Heart right ventricle (tissue), 16 donors: ENCODE measurements at regions not wholly inside any gene's neighbourhood (a gene's known extent, or its start where the extent isn't known, plus 50 kb on each side); places are given as distances from the start of the nearest gene placed in this dataset.

Experiments used
- ATAC-seq, 8 donors: fragments of 200-7000 bp; cut with Tn5 transposase; one replicate each; pipeline ENCODE4 v1.9.1; 2020; ENCODE audit warnings: mild to moderate bottlenecking in 8 of 8, moderate library complexity in 8 of 8, moderate number of reproducible peaks in 1 of 8
- DNase-seq, 2 donors: peaks; one replicate each; pipeline ENCODE4 v3.0.0-alpha.2; 2020
- H3K27ac ChIP-seq, 10 donors: fragments of 200-600 bp; sonication (generic) in 2 of 10; one replicate each; pipeline versions ENCODE4 v1.5.0 to v1.8.0; 2020 to 2022; ENCODE audit warnings: mild to moderate bottlenecking in 3 of 10
- H3K27me3 ChIP-seq, 7 donors: fragments of 200-600 bp; one replicate each; pipeline ENCODE4 v1.8.0; 2021 to 2022; ENCODE audit warnings: mild to moderate bottlenecking in 2 of 7
- H3K36me3 ChIP-seq, 9 donors: fragments of 200-600 bp; sonication (generic) in 1 of 9; one replicate each; pipeline versions ENCODE4 v1.5.0 to v1.8.0; 2020 to 2022; ENCODE audit warnings: mild to moderate bottlenecking in 2 of 9
- H3K4me1 ChIP-seq, 9 donors: fragments of 200-600 bp; sonication (generic) in 1 of 9; one replicate each; pipeline versions ENCODE4 v1.5.0 to v1.8.0; 2020 to 2022; ENCODE audit warnings: mild to moderate bottlenecking in 4 of 9
- H3K4me3 ChIP-seq, 10 donors: fragments of 200-600 bp; sonication (generic) in 2 of 10; one replicate each; pipeline versions ENCODE4 v1.5.0 to v1.8.0; 2020 to 2022; ENCODE audit warnings: mild to moderate bottlenecking in 7 of 10, moderate library complexity in 2 of 10
- H3K9me3 ChIP-seq, 11 donors: fragments of 200-600 bp in 10 of 11; sonication (generic) in 2 of 11; one replicate each; pipeline versions ENCODE4 v1.5.0 to v1.8.0; 2013 to 2022; ENCODE audit warnings: mild to moderate bottlenecking in 2 of 11, control low read depth in 1 of 11, moderate library complexity in 1 of 11
- CTCF ChIP-seq, 9 donors: fragments of 200-600 bp; sonication (generic) in 2 of 9; IDR thresholded peaks; one replicate each; pipeline versions ENCODE4 v1.5.0 to v1.8.0; 2021 to 2022; ENCODE audit warnings: antibody characterized with exemption in 9 of 9, mild to moderate bottlenecking in 5 of 9, moderate library complexity in 1 of 9
- WGBS, 2 donors: extraction: QIAGEN DNeasy Blood & Tissue Kit; methylation state at CpG; one replicate each; pipeline ENCODE4 v1.1.7; 2013; ENCODE audit warnings: inconsistent platforms in 1 of 2; 5-methylcytosine and 5-hydroxymethylcytosine counted together
- intact Hi-C, 10 donors: fragments of 100-400 bp; cut with DNase I; formaldehyde crosslinking; loops; one replicate each; pipeline versions ENCODE4 v1.11.1 to v1.14.2; 2022
- donor health status: Arrhythmogenic right ventricular cardiomyopathy.
- donor health status: ischemic (EF 13 %, LVEDD 7.1; RV severe dilation, severe dysfunction).
- donor health status: healthy with polysubstance abuse.
- donor health status: DM: no; HTN: yes; CAD: no.
- donor health status: DM: no; HTN: no; CAD: no.
- donor health status: ischemic (EF 25% LVEDD 6.9; RV normal size, moderate dysfunction).
- donor health status: ischemic (EF 25% LVEDD 5.7; RV mildly dilated, moderate dysfunction).
- donor health status: healthy.
- donor health status: DM: yes; HTN: yes; CAD: no.
- donor health status: Ischemic cardiomyopathy.
- donor health status: ischemic (EF 35%, LVEDD 5.7; RV mildly dilated, moderate dysfunction).
- donor health status: nonischemic (EF 11% LVEDD 7.7; RV severe dilation, severe dysfunction).
- donor health status: DM: yes; HTN: yes; CAD: no.
- donor health status: PGD.
- donor health status: ischemic (EF 29% LVEDD 5.4; RV normal size, mild dysfunction).
- donor health status: nonischemic (EF 23%, LVEDD 6.1; RV moderate dilation, normal function).

GRCh38 chr4:125393825-125394224 lies 79.1 kb downstream of the FAT4 start:
- H3K4me1 ChIP-seq, result peaks cover 0 to 74% (median 32%) of the 10 kb centered on the region in 9 donors
- ATAC-seq, result no peak

GRCh38 chr4:125397226-125397625 lies 82.5 kb downstream of the FAT4 start:
- H3K27ac ChIP-seq, result peak overlapping the region in 5 of 10 donors; percentile 5 to 41 (median 32)
- H3K36me3 ChIP-seq, result no peaks in the 10 kb centered on the region
- H3K4me1 ChIP-seq, result peaks cover 0 to 53% (median 18%) of the 10 kb centered on the region in 9 donors
- no peak overlapping the region for H3K4me3 ChIP-seq
- H3K27me3 ChIP-seq, result no peaks in the 10 kb centered on the region
- TF ChIP-seq CTCF (IDR thresholded peaks at IDR 0.05), result no peak
- DNase-seq (no peak), ATAC-seq (peak in 1 of 8 donors; percentile 45)
- no peaks in the 10 kb centered on the region for H3K9me3 ChIP-seq
- 49 to 60% methylated on average over 2 of the region's 2 CpGs for WGBS, 2 donors
- intact Hi-C loops, result no loop called here

More at GRCh38 chr4:125393825-125394224, 79.1 kb downstream of the FAT4 start:
- intact Hi-C loops, result loop anchor here in 3 of 10 donors (5.0 kb wide), 2 partner anchors 38 to 77 kb away; no protein-coding TSS in a partner anchor
- WGBS, 2 donors, result 59 to 66% methylated on average over 2 of the region's 2 CpGs
- H3K36me3 ChIP-seq, result no peaks in the 10 kb centered on the region
- no peak overlapping the region for H3K4me3 ChIP-seq
- H3K27me3 ChIP-seq, result no peaks in the 10 kb centered on the region
- H3K9me3 ChIP-seq, result no peaks in the 10 kb centered on the region
- peak overlapping the region in 3 of 10 donors; percentile 16 to 77 (median 49) for H3K27ac ChIP-seq
- DNase-seq, result no peak
- TF ChIP-seq CTCF (IDR thresholded peaks at IDR 0.05), result no peak

GRCh38 chr4:125398263-125399002 lies 83.7 kb downstream of the FAT4 start:
- peaks cover 0 to 6% (median 0%) of the 10 kb centered on the region in 9 donors for H3K36me3 ChIP-seq
- H3K4me1 ChIP-seq, result peaks cover 0 to 41% (median 13%) of the 10 kb centered on the region in 9 donors
- WGBS, 2 donors, result 49 to 60% methylated on average over 9 of the region's 9 CpGs
- no peaks in the 10 kb centered on the region for H3K9me3 ChIP-seq
- ATAC-seq, result no peak
- H3K27me3 ChIP-seq, result no peaks in the 10 kb centered on the region
- DNase-seq, result no peak
- intact Hi-C loops, result no loop called here
- no peak overlapping the region for H3K4me3 ChIP-seq
- TF ChIP-seq CTCF (IDR thresholded peaks at IDR 0.05), result no peak
- peak overlapping the region in 4 of 10 donors; percentile 5 to 41 (median 29) for H3K27ac ChIP-seq

- intact Hi-C loops, result no loop called here
- peaks cover 0 to 6% (median 0%) of the 10 kb centered on the region in 9 donors for H3K36me3 ChIP-seq
- TF ChIP-seq CTCF (IDR thresholded peaks at IDR 0.05), result no peak
- DNase-seq (no peak), ATAC-seq (no peak)
- WGBS, 2 donors, result 16 to 22% methylated on average over 3 of the region's 3 CpGs
- no peak overlapping the region for H3K4me3 ChIP-seq
- no peaks in the 10 kb centered on the region for H3K9me3 ChIP-seq
- H3K27me3 ChIP-seq, result no peaks in the 10 kb centered on the region
- peaks cover 0 to 25% (median 8%) of the 10 kb centered on the region in 9 donors for H3K4me1 ChIP-seq
- no peak overlapping the region for H3K27ac ChIP-seq
Observed at GRCh38 chr4:125400756-125401155, 86.0 kb downstream of the FAT4 start.
